PC-3 (cell line): ENCODE measurements at regions not wholly inside any gene's neighbourhood (a gene's known extent, or its start where the extent isn't known, plus 50 kb on each side); places are given as distances from the start of the nearest gene placed in this dataset.

Experiments used
- EZH2 ChIP-seq: fragments of 300-600 bp; sonication (generic); IDR thresholded peaks from one replicate; pipeline ENCODE4 v1.6.1; 2017; ENCODE audit warnings: antibody characterized with exemption, mild to moderate bottlenecking, low read length; ENCODE audit not compliant: unreplicated experiment
- EZH2phosphoT487 ChIP-seq: fragments of 300-600 bp; sonication (generic); IDR thresholded peaks from 2 replicates; pipeline ENCODE4 v1.6.1; 2018; ENCODE audit warnings: mild to moderate bottlenecking, antibody characterized with exemption, low read length, borderline replicate concordance
- TF ChIP-seq, protein P1 (sequence below): fragments of 300-600 bp; sonication (generic); conservative IDR thresholded peaks from 2 replicates; pipeline ENCODE4 v1.5.1; 2017; ENCODE audit warnings: antibody characterized with exemption, low read depth, mild to moderate bottlenecking, low read length

- TF ChIP-seq, protein P1, sequence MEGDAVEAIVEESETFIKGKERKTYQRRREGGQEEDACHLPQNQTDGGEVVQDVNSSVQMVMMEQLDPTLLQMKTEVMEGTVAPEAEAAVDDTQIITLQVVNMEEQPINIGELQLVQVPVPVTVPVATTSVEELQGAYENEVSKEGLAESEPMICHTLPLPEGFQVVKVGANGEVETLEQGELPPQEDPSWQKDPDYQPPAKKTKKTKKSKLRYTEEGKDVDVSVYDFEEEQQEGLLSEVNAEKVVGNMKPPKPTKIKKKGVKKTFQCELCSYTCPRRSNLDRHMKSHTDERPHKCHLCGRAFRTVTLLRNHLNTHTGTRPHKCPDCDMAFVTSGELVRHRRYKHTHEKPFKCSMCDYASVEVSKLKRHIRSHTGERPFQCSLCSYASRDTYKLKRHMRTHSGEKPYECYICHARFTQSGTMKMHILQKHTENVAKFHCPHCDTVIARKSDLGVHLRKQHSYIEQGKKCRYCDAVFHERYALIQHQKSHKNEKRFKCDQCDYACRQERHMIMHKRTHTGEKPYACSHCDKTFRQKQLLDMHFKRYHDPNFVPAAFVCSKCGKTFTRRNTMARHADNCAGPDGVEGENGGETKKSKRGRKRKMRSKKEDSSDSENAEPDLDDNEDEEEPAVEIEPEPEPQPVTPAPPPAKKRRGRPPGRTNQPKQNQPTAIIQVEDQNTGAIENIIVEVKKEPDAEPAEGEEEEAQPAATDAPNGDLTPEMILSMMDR = no peak
- TF ChIP-seq EZH2 (no peak), EZH2phosphoT487 (no peak)
These were observed 982.5 kb downstream of the MAT2B start for GRCh38 chr5:164487939-164488338.
